WTC11 (cell line): ENCODE measurements at regions not wholly inside any gene's neighbourhood (a gene's known extent, or its start where the extent isn't known, plus 50 kb on each side); places are given as distances from the start of the nearest gene placed in this dataset.
A peak's percentile ranks its signal among the peaks of the same experiment; 100 is the strongest.

Source experiments
- ATAC-seq: fragments of 200-7000 bp; cut with Tn5 transposase; 2 replicates; pipeline ENCODE4 v1.10.0; 2021; ENCODE audit warnings: mild to moderate bottlenecking, moderate library complexity
- CTCF ChIA-PET: fragments of 300-600 bp; sonication (Branson Sonifier 250); formaldehyde crosslinking; loops from one replicate; lab custom pipeline; 2021; ENCODE audit warnings: antibody characterized with exemption; lab: Charles Lee
- POLR2A ChIA-PET: fragments of 350-600 bp; sonication (Branson Sonifier 250); formaldehyde crosslinking; loops from one replicate; lab custom pipeline; 2021; ENCODE audit warnings: antibody characterized with exemption; lab: Charles Lee
- DNase-seq: peaks from one replicate; pipeline ENCODE4 v3.0.0; 2021; ENCODE audit warnings: low spot score
- H3K27ac Mint-ChIP-seq: 2 replicates; pipeline ENCODE4 v1.8.0; 2021; ENCODE audit warnings: mixed read lengths
- H3K27me3 Mint-ChIP-seq: 2 replicates; pipeline ENCODE4 v1.8.0; 2021; ENCODE audit warnings: low read depth, mild to moderate bottlenecking, moderate library complexity, mixed read lengths
- H3K36me3 Mint-ChIP-seq: 2 replicates; pipeline ENCODE4 v1.8.0; 2021; ENCODE audit warnings: mixed read lengths
- H3K4me1 Mint-ChIP-seq: 2 replicates; pipeline ENCODE4 v1.8.0; 2022; ENCODE audit warnings: mixed read lengths
- H3K4me3 Mint-ChIP-seq: 2 replicates; pipeline ENCODE4 v1.8.0; 2021; ENCODE audit warnings: mild to moderate bottlenecking, moderate library complexity, mixed read lengths
- H3K9me3 Mint-ChIP-seq: 2 replicates; pipeline ENCODE4 v1.8.0; 2021; ENCODE audit warnings: mixed read lengths
- ATF6 ChIP-seq: sonication (generic); formaldehyde crosslinking; IDR thresholded peaks from 2 replicates; pipeline ENCODE4 v1.8.1; 2023; ENCODE audit warnings: mild to moderate bottlenecking, missing genetic modification reagents
- CREB1 ChIP-seq: sonication (generic); formaldehyde crosslinking; IDR thresholded peaks from 2 replicates; pipeline ENCODE4 v1.8.0; 2023; ENCODE audit warnings: mild to moderate bottlenecking, missing genetic modification reagents
- MYBL2 ChIP-seq: sonication (generic); formaldehyde crosslinking; IDR thresholded peaks from 2 replicates; pipeline ENCODE4 v1.8.1; 2023; ENCODE audit warnings: mild to moderate bottlenecking, moderate library complexity, missing genetic modification reagents
- OVOL2 ChIP-seq: fragments of 250-450 bp; sonication (Bioruptor Pico); IDR thresholded peaks from 2 replicates; pipeline ENCODE4 v1.9.0; 2021; ENCODE audit warnings: mild to moderate bottlenecking, borderline replicate concordance
- RELA ChIP-seq: sonication (generic); formaldehyde crosslinking; IDR thresholded peaks from 2 replicates; pipeline ENCODE4 v1.8.1; 2022; ENCODE audit warnings: missing genetic modification reagents, mild to moderate bottlenecking, borderline replicate concordance
- TEAD4 ChIP-seq: sonication (generic); formaldehyde crosslinking; IDR thresholded peaks from 2 replicates; pipeline ENCODE4 v1.8.0; 2022; ENCODE audit warnings: mild to moderate bottlenecking, missing genetic modification reagents
- ZNF396 ChIP-seq: fragments of 250-450 bp; sonication (Bioruptor Pico); IDR thresholded peaks from 2 replicates; pipeline ENCODE4 v1.8.0; 2021; ENCODE audit warnings: mild to moderate bottlenecking, moderate library complexity, borderline replicate concordance
- ZNF512 ChIP-seq: sonication (generic); formaldehyde crosslinking; IDR thresholded peaks from 2 replicates; pipeline ENCODE4 v1.8.1; 2022; ENCODE audit warnings: missing genetic modification reagents, borderline replicate concordance
- TF ChIP-seq, protein P1 (sequence below): sonication (generic); formaldehyde crosslinking; IDR thresholded peaks from 2 replicates; pipeline ENCODE4 v1.8.0; 2023; ENCODE audit warnings: missing genetic modification reagents, mild to moderate bottlenecking, borderline replicate concordance
- TF ChIP-seq, protein P2 (sequence below): sonication (generic); formaldehyde crosslinking; IDR thresholded peaks from 2 replicates; pipeline ENCODE4 v1.8.1; 2022; ENCODE audit warnings: mild to moderate bottlenecking, missing genetic modification reagents, moderate library complexity, borderline replicate concordance
- TF ChIP-seq, protein P3 (sequence below): sonication (generic); formaldehyde crosslinking; IDR thresholded peaks from 2 replicates; pipeline ENCODE4 v1.8.1; 2022; ENCODE audit warnings: low read depth, missing genetic modification reagents, borderline replicate concordance
- TF ChIP-seq, protein P4 (sequence below): sonication (generic); formaldehyde crosslinking; IDR thresholded peaks from 2 replicates; pipeline ENCODE4 v1.8.0; 2023; ENCODE audit warnings: missing genetic modification reagents

DNA sequence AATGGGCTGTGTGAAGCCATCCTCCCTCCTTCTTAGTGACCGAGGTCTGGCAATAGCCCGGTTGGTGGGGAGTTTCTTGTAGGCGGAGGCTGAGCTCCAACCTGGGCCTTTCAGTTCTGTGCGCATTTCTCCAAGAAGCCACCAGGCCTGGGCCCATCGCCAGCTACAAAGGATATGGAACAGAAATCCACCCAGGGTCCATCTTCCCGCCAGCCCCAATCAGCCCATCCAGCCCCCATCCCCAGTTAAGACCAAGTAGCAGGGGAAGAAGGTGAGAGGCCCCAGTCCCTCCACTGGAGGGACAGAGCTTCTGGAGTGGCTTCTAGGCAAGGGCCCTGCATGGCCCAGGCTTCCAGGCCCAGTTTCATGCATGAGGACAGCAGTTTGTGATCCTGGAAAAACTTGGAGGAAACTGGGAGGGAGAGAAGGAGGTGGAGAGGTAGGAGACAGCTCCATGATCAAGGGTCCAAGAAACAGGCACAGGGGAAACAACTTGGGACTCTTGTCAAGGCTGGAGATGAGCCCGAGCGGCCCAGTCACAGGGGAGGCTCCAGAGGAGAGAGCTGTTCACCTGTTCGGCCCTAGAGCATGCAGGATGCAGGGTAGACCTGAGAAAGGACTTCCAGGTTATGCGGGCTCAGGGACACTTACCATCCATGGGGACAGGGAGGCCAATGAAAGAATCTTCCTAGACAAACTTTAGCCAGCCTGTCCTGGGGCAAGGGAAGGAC, 261.2 kb downstream of the PTPRU start:
- H3K27ac Mint-ChIP-seq: no peak overlapping the region
- H3K27me3 Mint-ChIP-seq: peaks cover 8% of the 10 kb centered on the region
- ATAC-seq: no peak
- CTCF ChIA-PET: interaction anchor here (0.7 to 2.1 kb wide), 4 partner anchors 9 to 373 kb away, joined by 3 to 7 read pairs (median 4); no protein-coding TSS in a partner anchor
- POLR2A ChIA-PET: no interaction called here
- TF ChIP-seq RELA (CRISPR knock-in tag) (no peak), ZNF512 (no peak), ZNF396 (CRISPR knock-in tag) (no peak), TEAD4 (CRISPR knock-in tag) (no peak), MYBL2 (CRISPR knock-in tag) (no peak)
- TF ChIP-seq, protein P1, sequence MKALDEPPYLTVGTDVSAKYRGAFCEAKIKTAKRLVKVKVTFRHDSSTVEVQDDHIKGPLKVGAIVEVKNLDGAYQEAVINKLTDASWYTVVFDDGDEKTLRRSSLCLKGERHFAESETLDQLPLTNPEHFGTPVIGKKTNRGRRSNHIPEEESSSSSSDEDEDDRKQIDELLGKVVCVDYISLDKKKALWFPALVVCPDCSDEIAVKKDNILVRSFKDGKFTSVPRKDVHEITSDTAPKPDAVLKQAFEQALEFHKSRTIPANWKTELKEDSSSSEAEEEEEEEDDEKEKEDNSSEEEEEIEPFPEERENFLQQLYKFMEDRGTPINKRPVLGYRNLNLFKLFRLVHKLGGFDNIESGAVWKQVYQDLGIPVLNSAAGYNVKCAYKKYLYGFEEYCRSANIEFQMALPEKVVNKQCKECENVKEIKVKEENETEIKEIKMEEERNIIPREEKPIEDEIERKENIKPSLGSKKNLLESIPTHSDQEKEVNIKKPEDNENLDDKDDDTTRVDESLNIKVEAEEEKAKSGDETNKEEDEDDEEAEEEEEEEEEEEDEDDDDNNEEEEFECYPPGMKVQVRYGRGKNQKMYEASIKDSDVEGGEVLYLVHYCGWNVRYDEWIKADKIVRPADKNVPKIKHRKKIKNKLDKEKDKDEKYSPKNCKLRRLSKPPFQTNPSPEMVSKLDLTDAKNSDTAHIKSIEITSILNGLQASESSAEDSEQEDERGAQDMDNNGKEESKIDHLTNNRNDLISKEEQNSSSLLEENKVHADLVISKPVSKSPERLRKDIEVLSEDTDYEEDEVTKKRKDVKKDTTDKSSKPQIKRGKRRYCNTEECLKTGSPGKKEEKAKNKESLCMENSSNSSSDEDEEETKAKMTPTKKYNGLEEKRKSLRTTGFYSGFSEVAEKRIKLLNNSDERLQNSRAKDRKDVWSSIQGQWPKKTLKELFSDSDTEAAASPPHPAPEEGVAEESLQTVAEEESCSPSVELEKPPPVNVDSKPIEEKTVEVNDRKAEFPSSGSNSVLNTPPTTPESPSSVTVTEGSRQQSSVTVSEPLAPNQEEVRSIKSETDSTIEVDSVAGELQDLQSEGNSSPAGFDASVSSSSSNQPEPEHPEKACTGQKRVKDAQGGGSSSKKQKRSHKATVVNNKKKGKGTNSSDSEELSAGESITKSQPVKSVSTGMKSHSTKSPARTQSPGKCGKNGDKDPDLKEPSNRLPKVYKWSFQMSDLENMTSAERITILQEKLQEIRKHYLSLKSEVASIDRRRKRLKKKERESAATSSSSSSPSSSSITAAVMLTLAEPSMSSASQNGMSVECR (CRISPR knock-in tag): no peak
- TF ChIP-seq, protein P2, sequence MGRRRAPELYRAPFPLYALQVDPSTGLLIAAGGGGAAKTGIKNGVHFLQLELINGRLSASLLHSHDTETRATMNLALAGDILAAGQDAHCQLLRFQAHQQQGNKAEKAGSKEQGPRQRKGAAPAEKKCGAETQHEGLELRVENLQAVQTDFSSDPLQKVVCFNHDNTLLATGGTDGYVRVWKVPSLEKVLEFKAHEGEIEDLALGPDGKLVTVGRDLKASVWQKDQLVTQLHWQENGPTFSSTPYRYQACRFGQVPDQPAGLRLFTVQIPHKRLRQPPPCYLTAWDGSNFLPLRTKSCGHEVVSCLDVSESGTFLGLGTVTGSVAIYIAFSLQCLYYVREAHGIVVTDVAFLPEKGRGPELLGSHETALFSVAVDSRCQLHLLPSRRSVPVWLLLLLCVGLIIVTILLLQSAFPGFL (CRISPR knock-in tag): no peak
- TF ChIP-seq, all 79 proteins: peak for 0
- Mint-ChIP-seq H3K36me3 (peaks cover 20% of the 10 kb centered on the region), H3K4me1 (peaks cover 37% of the 10 kb centered on the region), H3K4me3 (no peak overlapping the region), H3K9me3 (peaks cover 28% of the 10 kb centered on the region)
- DNase-seq: no peak

DNA sequence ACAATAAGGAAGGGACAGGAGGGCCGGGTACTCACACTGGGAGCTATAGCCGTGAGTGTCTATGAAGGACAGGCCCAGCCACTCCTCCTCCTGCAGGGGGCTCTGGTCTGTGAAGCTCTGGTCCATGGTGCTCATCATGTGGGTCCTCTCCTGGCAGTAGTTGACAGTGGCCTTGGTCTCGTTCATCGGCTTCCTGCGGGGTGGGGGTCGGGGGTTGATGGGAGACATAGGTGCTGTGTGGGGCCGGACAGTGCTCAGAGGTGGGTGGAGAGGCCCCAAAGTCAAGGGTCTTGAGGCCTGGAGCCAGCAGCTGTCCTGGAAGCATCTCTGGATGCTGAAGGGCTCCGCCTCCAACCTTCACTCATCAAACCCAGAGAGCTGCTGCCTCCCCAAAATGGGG, 260.4 kb downstream of the PTPRU start:
- Mint-ChIP-seq H3K27me3 (peaks cover 8% of the 10 kb centered on the region), H3K27ac (no peak overlapping the region)
- CTCF ChIA-PET: interaction anchor here (0.8 to 2.1 kb wide), 4 partner anchors 10 to 100 kb away, joined by 3 to 7 read pairs (median 4); no protein-coding TSS in a partner anchor
- no peak for ATAC-seq
- no peak for TF ChIP-seq CREB1 (CRISPR knock-in tag)
- TF ChIP-seq, protein P3, sequence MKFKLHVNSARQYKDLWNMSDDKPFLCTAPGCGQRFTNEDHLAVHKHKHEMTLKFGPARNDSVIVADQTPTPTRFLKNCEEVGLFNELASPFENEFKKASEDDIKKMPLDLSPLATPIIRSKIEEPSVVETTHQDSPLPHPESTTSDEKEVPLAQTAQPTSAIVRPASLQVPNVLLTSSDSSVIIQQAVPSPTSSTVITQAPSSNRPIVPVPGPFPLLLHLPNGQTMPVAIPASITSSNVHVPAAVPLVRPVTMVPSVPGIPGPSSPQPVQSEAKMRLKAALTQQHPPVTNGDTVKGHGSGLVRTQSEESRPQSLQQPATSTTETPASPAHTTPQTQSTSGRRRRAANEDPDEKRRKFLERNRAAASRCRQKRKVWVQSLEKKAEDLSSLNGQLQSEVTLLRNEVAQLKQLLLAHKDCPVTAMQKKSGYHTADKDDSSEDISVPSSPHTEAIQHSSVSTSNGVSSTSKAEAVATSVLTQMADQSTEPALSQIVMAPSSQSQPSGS (CRISPR knock-in tag): no peak
- no peak for TF ChIP-seq OVOL2
- TF ChIP-seq, all 79 proteins: peak for 0
- POLR2A ChIA-PET: no interaction called here
- Mint-ChIP-seq H3K4me3 (no peak overlapping the region), H3K36me3 (peaks cover 20% of the 10 kb centered on the region), H3K4me1 (peaks cover 30% of the 10 kb centered on the region), H3K9me3 (peaks cover 28% of the 10 kb centered on the region)
- no peak for DNase-seq

DNA sequence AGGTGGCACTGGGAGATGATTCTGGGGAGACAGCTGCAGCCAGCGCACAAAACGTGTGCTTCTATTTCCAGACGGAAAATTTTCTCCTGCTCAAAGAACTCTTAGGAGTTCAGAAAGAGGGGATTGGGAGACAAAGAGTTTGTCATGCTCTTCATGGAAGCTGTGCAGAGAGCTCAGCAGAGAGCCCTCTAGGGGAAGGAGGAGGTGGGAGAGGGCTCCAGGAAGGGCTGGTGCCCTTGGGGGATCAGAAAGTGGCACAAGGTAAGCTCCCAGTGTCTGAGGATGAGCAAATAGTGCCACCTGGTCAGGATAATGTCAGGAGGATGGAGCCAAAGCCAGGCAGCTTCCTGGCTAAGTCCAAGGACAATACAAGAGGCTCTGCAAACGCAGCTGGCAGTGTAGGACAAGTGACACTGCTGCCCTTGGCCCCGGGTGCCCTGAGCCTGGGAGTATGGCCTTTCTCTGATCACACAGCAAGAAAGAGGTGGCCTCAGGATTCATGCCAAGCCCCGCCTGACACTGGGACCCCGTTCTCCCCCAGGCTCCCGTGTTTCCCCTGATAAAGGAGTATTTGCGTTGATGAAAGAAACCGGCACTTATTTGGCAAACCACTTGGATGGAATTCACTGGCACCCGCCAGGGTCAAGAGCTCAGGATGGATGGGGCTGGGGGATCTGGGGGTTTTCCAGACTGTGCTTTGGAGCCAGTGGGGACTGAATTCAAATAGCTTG, 254.0 kb downstream of the PTPRU start:
- no peak for DNase-seq
- H3K27me3 Mint-ChIP-seq: no peaks in the 10 kb centered on the region

More for the DNA sequence above, 254.0 kb downstream of the PTPRU start:
- Mint-ChIP-seq H3K27ac (no peak overlapping the region), H3K36me3 (peaks cover 8% of the 10 kb centered on the region), H3K4me3 (no peak overlapping the region), H3K9me3 (peaks cover 17% of the 10 kb centered on the region), H3K4me1 (peaks cover 12% of the 10 kb centered on the region)
- POLR2A ChIA-PET: no interaction called here
- CTCF ChIA-PET: interaction anchor here (0.6 to 1.5 kb wide), 13 partner anchors 8 to 568 kb away, joined by 3 to 7 read pairs (median 4); no protein-coding TSS in a partner anchor
- peak; percentile 90 for ATAC-seq
- TF ChIP-seq RELA (CRISPR knock-in tag) (no peak), ATF6 (CRISPR knock-in tag) (no peak)
- TF ChIP-seq, protein P4, sequence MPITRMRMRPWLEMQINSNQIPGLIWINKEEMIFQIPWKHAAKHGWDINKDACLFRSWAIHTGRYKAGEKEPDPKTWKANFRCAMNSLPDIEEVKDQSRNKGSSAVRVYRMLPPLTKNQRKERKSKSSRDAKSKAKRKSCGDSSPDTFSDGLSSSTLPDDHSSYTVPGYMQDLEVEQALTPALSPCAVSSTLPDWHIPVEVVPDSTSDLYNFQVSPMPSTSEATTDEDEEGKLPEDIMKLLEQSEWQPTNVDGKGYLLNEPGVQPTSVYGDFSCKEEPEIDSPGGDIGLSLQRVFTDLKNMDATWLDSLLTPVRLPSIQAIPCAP (CRISPR knock-in tag): no peak
